Duodenal mucosa (tissue), 2 donors: ENCODE measurements at regions not wholly inside any gene's neighbourhood (a gene's known extent, or its start where the extent isn't known, plus 50 kb on each side); places are given as distances from the start of the nearest gene placed in this dataset.
"Not testable (repeated sequence)": the region's sequence is repeated elsewhere in the genome, so short reads cannot be mapped to it uniquely, and the experiment has no call there.

Experiments used
- H3K27ac ChIP-seq: one replicate; pipeline ENCODE4 v1.7.0; 2013; ENCODE audit warnings: low read depth, low read length
- H3K27me3 ChIP-seq, 2 donors: one replicate each; pipeline ENCODE4 v1.7.0; 2013; ENCODE audit warnings: low read length in 2 of 2, control low read depth in 1 of 2; ENCODE audit not compliant: insufficient read depth in 2 of 2, control insufficient read depth in 1 of 2
- H3K36me3 ChIP-seq, 2 donors: one replicate each; pipeline ENCODE4 v1.7.0; 2013; ENCODE audit warnings: low read length in 2 of 2, control low read depth in 1 of 2; ENCODE audit not compliant: insufficient read depth in 2 of 2, control insufficient read depth in 1 of 2
- H3K4me1 ChIP-seq, 2 donors: one replicate each; pipeline ENCODE4 v1.7.0; 2013; ENCODE audit warnings: low read length in 2 of 2, control low read depth in 1 of 2; ENCODE audit not compliant: insufficient read depth in 2 of 2, control insufficient read depth in 1 of 2
- H3K4me3 ChIP-seq, 2 donors: one replicate each; pipeline ENCODE4 v1.7.0; 2013; ENCODE audit warnings: low read length in 2 of 2, low read depth in 1 of 2
- H3K9ac ChIP-seq, 2 donors: one replicate each; pipeline ENCODE4 v1.7.0; 2013; ENCODE audit warnings: low read length in 2 of 2, low read depth in 1 of 2
- H3K9me3 ChIP-seq, 2 donors: one replicate each; pipeline ENCODE4 v1.7.0; 2013; ENCODE audit warnings: low read length in 2 of 2, control low read depth in 1 of 2; ENCODE audit not compliant: control insufficient read depth in 1 of 2

- H3K9me3 ChIP-seq, result no peaks in the 10 kb centered on the region
- H3K27me3 ChIP-seq, result no peaks in the 10 kb centered on the region
- no peaks in the 10 kb centered on the region for H3K4me1 ChIP-seq
- H3K9ac ChIP-seq, result no peak overlapping the region
- no peak overlapping the region for H3K4me3 ChIP-seq
- no peaks in the 10 kb centered on the region for H3K36me3 ChIP-seq
- H3K27ac ChIP-seq, result no peak overlapping the region
Observed at GRCh38 chr1:195197116-195197515, 1411.1 kb downstream of the KCNT2 start.

DNA sequence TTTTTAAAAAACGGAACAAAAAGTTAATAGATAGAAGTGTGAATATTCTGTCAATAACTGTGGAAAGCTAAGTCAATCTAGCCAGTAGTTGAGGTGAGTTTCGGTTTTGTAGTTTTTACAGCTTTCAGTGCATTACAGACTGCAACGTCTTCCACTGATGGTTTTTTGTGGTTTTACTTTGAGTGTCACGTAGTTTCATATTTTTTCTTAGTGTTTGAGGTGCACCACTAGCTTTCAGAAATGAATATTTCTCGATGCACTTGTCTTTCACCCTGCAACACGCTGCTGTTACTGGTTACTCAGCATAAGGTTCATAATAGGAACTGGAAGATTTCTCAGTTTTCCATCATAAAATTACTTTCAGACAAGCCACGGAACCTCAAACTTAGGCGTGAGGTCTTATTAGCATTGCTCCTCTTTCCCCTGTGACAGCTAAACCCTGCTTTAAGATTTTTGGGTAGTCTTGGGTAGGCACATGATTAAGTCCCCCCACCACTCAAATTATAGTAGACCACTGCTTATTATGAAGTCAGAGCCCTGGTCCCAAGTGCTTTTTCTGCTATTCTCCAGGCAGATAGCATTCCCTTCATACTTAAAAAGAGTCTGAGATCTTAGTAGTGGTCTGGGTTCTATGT, 1412.7 kb downstream of the KCNT2 start:
- Histone ChIP-seq H3K9ac (no peak overlapping the region), H3K4me3 (no peak overlapping the region), H3K27ac (no peak overlapping the region), H3K4me1 (no peaks in the 10 kb centered on the region), H3K27me3 (no peaks in the 10 kb centered on the region), H3K36me3 (no peaks in the 10 kb centered on the region), H3K9me3 (no peaks in the 10 kb centered on the region)

GRCh38 chr1:195193134-195193533, 1415.1 kb downstream of the KCNT2 start:
- Histone ChIP-seq H3K27me3 (no peaks in the 10 kb centered on the region), H3K9me3 (no peaks in the 10 kb centered on the region), H3K9ac (no peak overlapping the region), H3K27ac (no peak overlapping the region), H3K36me3 (no peaks in the 10 kb centered on the region), H3K4me3 (no peak overlapping the region), H3K4me1 (no peaks in the 10 kb centered on the region)

GRCh38 chr1:195188821-195189220, 1419.4 kb downstream of the KCNT2 start:
- H3K36me3 ChIP-seq, result no peaks in the 10 kb centered on the region
- H3K4me3 ChIP-seq, result no peak overlapping the region
- no peaks in the 10 kb centered on the region for H3K4me1 ChIP-seq
- no peaks in the 10 kb centered on the region for H3K9me3 ChIP-seq
- H3K9ac ChIP-seq, result no peak overlapping the region
- no peak overlapping the region for H3K27ac ChIP-seq
- no peaks in the 10 kb centered on the region for H3K27me3 ChIP-seq

DNA sequence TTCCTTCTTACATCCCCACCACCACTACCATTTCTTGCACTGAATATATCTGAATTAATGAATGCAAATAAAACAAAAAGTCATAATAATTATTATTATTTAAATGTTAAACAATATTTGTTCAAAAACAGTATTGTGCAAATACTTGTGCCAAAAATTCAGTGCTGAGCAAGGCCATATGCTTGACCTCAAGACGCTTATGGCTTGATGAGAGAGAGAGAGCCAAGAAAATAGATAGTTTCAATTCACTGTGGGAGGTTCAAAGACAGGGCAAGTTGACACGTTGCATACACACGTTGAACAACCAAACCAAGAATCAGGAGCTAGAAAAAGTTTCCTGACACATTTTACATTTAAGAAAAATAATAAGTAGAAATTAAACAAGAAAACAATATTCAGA, 1421.7 kb downstream of the KCNT2 start:
- H3K4me3 ChIP-seq, result no peak overlapping the region
- H3K36me3 ChIP-seq, result no peaks in the 10 kb centered on the region
- H3K4me1 ChIP-seq, result no peaks in the 10 kb centered on the region
- no peaks in the 10 kb centered on the region for H3K27me3 ChIP-seq
- no peak overlapping the region for H3K9ac ChIP-seq
- H3K27ac ChIP-seq, result no peak overlapping the region
- no peaks in the 10 kb centered on the region for H3K9me3 ChIP-seq

DNA sequence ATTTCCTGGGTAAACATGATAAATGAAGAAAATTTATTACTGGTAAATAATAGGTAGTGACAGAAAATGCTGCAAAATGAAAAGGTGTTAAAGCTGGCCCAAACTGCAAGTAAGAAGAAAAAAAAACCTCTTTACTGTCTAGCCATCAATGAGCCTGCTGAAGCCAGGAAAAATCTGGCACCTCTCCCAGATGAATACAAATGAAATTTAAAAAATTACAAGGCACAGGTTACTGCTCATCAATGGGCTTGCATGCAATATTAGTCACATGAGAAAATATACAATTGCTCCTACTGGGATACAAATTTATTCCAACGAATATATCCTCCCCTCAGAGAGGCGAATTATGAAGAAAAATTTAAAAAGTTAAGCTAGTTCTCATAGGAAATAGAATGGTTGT, 1422.5 kb downstream of the KCNT2 start:
- H3K27me3 ChIP-seq, result no peaks in the 10 kb centered on the region
- H3K4me1 ChIP-seq, result no peaks in the 10 kb centered on the region

DNA sequence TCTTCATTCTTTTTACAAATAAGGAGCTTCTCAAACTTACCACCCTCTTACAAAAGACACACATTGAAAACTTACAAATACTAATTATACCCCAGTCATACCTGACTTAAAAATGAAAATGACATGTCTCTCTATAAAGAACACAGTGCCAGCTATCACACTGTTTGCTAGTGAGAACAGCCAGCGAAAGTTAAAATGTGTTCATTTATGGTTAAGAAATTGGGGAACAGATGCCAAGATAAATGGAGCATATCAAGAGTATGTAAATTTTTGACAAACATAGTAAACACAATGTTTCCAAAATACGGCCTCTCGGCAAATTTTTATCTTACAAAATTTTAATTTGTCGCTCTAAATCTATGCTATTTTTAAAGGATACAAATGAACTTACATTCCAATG, 1422.9 kb downstream of the KCNT2 start:
- Histone ChIP-seq H3K9me3 (no peaks in the 10 kb centered on the region), H3K4me3 (no peak overlapping the region), H3K27ac (no peak overlapping the region), H3K36me3 (no peaks in the 10 kb centered on the region), H3K4me1 (no peaks in the 10 kb centered on the region), H3K9ac (no peak overlapping the region), H3K27me3 (no peaks in the 10 kb centered on the region)

More for the DNA sequence above, 1422.5 kb downstream of the KCNT2 start:
- H3K36me3 ChIP-seq, result no peaks in the 10 kb centered on the region
- no peaks in the 10 kb centered on the region for H3K9me3 ChIP-seq
- no peak overlapping the region for H3K9ac ChIP-seq
- no peak overlapping the region for H3K4me3 ChIP-seq
- H3K27ac ChIP-seq, result no peak overlapping the region

GRCh38 chr1:195173753-195174152, 1434.5 kb downstream of the KCNT2 start:
- Histone ChIP-seq H3K27ac (no peak overlapping the region), H3K36me3 (no peaks in the 10 kb centered on the region), H3K4me3 (no peak overlapping the region), H3K9ac (no peak overlapping the region), H3K4me1 (no peaks in the 10 kb centered on the region), H3K9me3 (peaks cover 0 to 7% of the 10 kb centered on the region in 2 donors), H3K27me3 (no peaks in the 10 kb centered on the region)

GRCh38 chr1:195159795-195160194, 1448.4 kb downstream of the KCNT2 start:
- H3K9ac ChIP-seq, H3K27me3 ChIP-seq, H3K4me3 ChIP-seq, H3K27ac ChIP-seq, H3K36me3 ChIP-seq, H3K9me3 ChIP-seq, H3K4me1 ChIP-seq: not testable (repeated sequence)

DNA sequence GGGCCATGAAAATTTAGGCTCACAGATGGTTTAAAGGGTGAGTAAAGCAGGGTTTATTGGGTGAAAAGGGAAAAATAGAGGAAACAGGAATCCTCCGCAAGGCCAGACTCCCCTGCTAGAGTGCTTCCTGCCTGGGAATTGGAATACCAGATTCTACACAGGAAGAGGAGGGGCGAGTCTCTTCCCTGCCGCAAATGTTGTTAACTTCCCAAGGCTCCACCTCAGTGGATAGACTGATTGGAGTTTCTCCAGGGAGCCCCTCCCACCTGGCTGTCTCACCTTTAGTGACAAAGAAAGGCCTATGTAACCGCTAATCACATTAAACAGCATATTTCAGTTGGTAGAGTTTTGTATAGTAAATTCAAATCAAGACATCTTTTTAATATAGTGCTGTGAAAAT, 1450.1 kb downstream of the KCNT2 start:
- Histone ChIP-seq H3K4me1 (no peaks in the 10 kb centered on the region), H3K27me3 (no peaks in the 10 kb centered on the region)

DNA sequence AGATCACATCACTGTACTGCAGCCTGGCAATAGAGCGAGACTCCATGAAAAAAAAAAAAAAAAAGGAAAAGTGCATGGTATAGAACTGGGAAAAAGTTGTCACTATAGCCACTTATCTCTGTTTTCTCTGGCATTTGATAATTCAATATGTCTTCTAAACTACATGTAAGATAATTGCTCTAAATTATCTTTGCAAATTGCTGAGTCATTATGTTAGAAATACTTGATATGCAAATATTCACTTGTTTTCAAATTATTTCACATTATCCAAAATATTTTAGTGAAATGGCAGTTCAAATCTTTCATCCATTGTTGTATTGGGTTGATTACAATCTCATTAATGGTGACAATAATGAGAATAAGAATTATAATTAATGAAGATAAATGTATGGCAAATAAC, 1455.1 kb downstream of the KCNT2 start:
- H3K27me3 ChIP-seq, result no peaks in the 10 kb centered on the region

More for the DNA sequence above, 1450.1 kb downstream of the KCNT2 start:
- no peak overlapping the region for H3K4me3 ChIP-seq
- no peak overlapping the region for H3K9ac ChIP-seq
- no peaks in the 10 kb centered on the region for H3K9me3 ChIP-seq
- no peaks in the 10 kb centered on the region for H3K36me3 ChIP-seq
- H3K27ac ChIP-seq, result no peak overlapping the region

More for the DNA sequence above, 1455.1 kb downstream of the KCNT2 start:
- no peak overlapping the region for H3K4me3 ChIP-seq
- H3K36me3 ChIP-seq, result no peaks in the 10 kb centered on the region
- H3K4me1 ChIP-seq, result no peaks in the 10 kb centered on the region
- no peaks in the 10 kb centered on the region for H3K9me3 ChIP-seq
- H3K27ac ChIP-seq, result no peak overlapping the region
- H3K9ac ChIP-seq, result no peak overlapping the region
